Heart right ventricle (tissue), 16 donors: ENCODE measurements at regions not wholly inside any gene's neighbourhood (a gene's known extent, or its start where the extent isn't known, plus 50 kb on each side); places are given as distances from the start of the nearest gene placed in this dataset.

ENCODE experiments used
- ATAC-seq, 8 donors: fragments of 200-7000 bp; cut with Tn5 transposase; one replicate each; pipeline ENCODE4 v1.9.1; 2020; ENCODE audit warnings: mild to moderate bottlenecking in 8 of 8, moderate library complexity in 8 of 8, moderate number of reproducible peaks in 1 of 8
- DNase-seq, 2 donors: peaks; one replicate each; pipeline ENCODE4 v3.0.0-alpha.2; 2020
- H3K27ac ChIP-seq, 10 donors: fragments of 200-600 bp; sonication (generic) in 2 of 10; one replicate each; pipeline versions ENCODE4 v1.5.0 to v1.8.0; 2020 to 2022; ENCODE audit warnings: mild to moderate bottlenecking in 3 of 10
- H3K27me3 ChIP-seq, 7 donors: fragments of 200-600 bp; one replicate each; pipeline ENCODE4 v1.8.0; 2021 to 2022; ENCODE audit warnings: mild to moderate bottlenecking in 2 of 7
- H3K36me3 ChIP-seq, 9 donors: fragments of 200-600 bp; sonication (generic) in 1 of 9; one replicate each; pipeline versions ENCODE4 v1.5.0 to v1.8.0; 2020 to 2022; ENCODE audit warnings: mild to moderate bottlenecking in 2 of 9
- H3K4me1 ChIP-seq, 9 donors: fragments of 200-600 bp; sonication (generic) in 1 of 9; one replicate each; pipeline versions ENCODE4 v1.5.0 to v1.8.0; 2020 to 2022; ENCODE audit warnings: mild to moderate bottlenecking in 4 of 9
- H3K4me3 ChIP-seq, 10 donors: fragments of 200-600 bp; sonication (generic) in 2 of 10; one replicate each; pipeline versions ENCODE4 v1.5.0 to v1.8.0; 2020 to 2022; ENCODE audit warnings: mild to moderate bottlenecking in 7 of 10, moderate library complexity in 2 of 10
- H3K9me3 ChIP-seq, 11 donors: fragments of 200-600 bp in 10 of 11; sonication (generic) in 2 of 11; one replicate each; pipeline versions ENCODE4 v1.5.0 to v1.8.0; 2013 to 2022; ENCODE audit warnings: mild to moderate bottlenecking in 2 of 11, control low read depth in 1 of 11, moderate library complexity in 1 of 11
- CTCF ChIP-seq, 9 donors: fragments of 200-600 bp; sonication (generic) in 2 of 9; IDR thresholded peaks; one replicate each; pipeline versions ENCODE4 v1.5.0 to v1.8.0; 2021 to 2022; ENCODE audit warnings: antibody characterized with exemption in 9 of 9, mild to moderate bottlenecking in 5 of 9, moderate library complexity in 1 of 9
- WGBS, 2 donors: extraction: QIAGEN DNeasy Blood & Tissue Kit; methylation state at CpG; one replicate each; pipeline ENCODE4 v1.1.7; 2013; ENCODE audit warnings: inconsistent platforms in 1 of 2; 5-methylcytosine and 5-hydroxymethylcytosine counted together
- intact Hi-C, 10 donors: fragments of 100-400 bp; cut with DNase I; formaldehyde crosslinking; loops; one replicate each; pipeline versions ENCODE4 v1.11.1 to v1.14.2; 2022
- donor health status: Arrhythmogenic right ventricular cardiomyopathy.
- donor health status: ischemic (EF 13 %, LVEDD 7.1; RV severe dilation, severe dysfunction).
- donor health status: healthy with polysubstance abuse.
- donor health status: DM: no; HTN: yes; CAD: no.
- donor health status: DM: no; HTN: no; CAD: no.
- donor health status: ischemic (EF 25% LVEDD 6.9; RV normal size, moderate dysfunction).
- donor health status: ischemic (EF 25% LVEDD 5.7; RV mildly dilated, moderate dysfunction).
- donor health status: healthy.
- donor health status: DM: yes; HTN: yes; CAD: no.
- donor health status: Ischemic cardiomyopathy.
- donor health status: ischemic (EF 35%, LVEDD 5.7; RV mildly dilated, moderate dysfunction).
- donor health status: nonischemic (EF 11% LVEDD 7.7; RV severe dilation, severe dysfunction).
- donor health status: DM: yes; HTN: yes; CAD: no.
- donor health status: PGD.
- donor health status: ischemic (EF 29% LVEDD 5.4; RV normal size, mild dysfunction).
- donor health status: nonischemic (EF 23%, LVEDD 6.1; RV moderate dilation, normal function).

DNA sequence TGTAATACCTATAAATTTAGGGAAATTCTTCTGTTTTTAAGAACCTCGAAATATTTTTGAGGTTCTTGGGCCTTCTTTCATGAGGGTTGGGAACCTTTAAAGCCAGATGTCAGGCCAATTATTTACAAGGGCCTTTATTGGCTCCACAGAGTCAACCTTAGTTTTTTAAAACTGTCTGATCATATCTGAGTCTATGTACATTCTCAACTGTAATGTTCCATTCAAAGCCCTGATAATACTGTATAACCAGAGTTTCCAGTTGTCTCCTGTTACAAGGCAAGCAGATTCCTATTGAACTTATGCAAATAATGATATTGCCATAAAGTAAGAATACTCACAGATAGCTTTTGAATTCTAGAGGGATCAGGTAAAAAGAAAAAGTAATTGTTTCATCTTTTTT lies 545.5 kb downstream of the EPM2A start:
- Histone ChIP-seq H3K27ac (no peak overlapping the region), H3K4me3 (no peak overlapping the region), H3K36me3 (no peaks in the 10 kb centered on the region), H3K27me3 (no peaks in the 10 kb centered on the region), H3K9me3 (peaks cover 0 to 7% (median 0%) of the 10 kb centered on the region in 11 donors), H3K4me1 (no peaks in the 10 kb centered on the region)
- no peak for ATAC-seq
- DNase-seq, result no peak
- WGBS, 2 donors, result 86 to 97% methylated on average over 1 of the region's 1 CpG
- no peak for TF ChIP-seq CTCF (IDR thresholded peaks at IDR 0.05)
- intact Hi-C loops, result no loop called here

DNA sequence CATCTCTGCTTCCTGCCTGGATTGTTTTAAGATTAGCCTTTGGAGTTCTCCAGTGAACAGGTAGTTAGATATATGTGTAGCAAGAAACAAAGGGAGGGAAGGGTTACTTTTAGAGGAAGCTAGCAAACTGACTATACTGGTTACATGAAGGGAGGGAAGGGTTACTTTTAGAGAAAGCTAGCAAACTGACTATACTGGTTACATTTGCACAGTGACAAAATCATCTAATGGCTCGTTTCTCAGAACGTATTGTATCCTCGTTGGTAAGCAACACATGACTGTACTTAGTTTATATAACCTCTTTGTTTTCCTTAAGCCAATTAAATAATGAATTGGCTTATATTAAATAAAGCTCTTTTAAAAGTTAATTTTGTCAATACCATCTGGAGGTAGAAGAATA lies 540.9 kb downstream of the EPM2A start:
- Histone ChIP-seq H3K4me1 (no peaks in the 10 kb centered on the region), H3K27ac (no peak overlapping the region), H3K9me3 (no peaks in the 10 kb centered on the region), H3K27me3 (no peaks in the 10 kb centered on the region), H3K4me3 (no peak overlapping the region), H3K36me3 (no peaks in the 10 kb centered on the region)
- WGBS, 2 donors, result 88 to 96% methylated on average over 3 of the region's 3 CpGs
- intact Hi-C loops, result no loop called here
- DNase-seq (no peak), ATAC-seq (no peak)
- TF ChIP-seq CTCF (IDR thresholded peaks at IDR 0.05), result no peak

DNA sequence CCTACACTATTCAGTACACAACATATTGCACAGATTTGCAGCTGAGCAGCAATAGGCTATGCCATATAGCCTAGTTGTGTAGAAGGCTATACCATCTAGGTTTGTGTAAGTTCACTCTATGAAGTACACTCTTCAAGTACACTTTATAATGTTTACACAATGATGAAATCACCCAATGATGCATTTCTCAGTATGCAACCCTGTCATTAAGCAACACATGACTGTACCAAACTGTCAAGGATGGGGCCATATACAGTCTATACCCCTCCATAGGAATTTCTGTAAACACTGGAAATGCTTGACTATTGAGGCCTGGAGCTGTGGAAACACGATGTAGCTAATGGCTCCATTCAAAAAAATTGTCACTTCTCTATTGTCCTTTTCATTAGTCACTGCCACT lies 535.4 kb downstream of the EPM2A start:
- DNase-seq (no peak), ATAC-seq (no peak)
- no peak overlapping the region for H3K4me3 ChIP-seq
- no peak for TF ChIP-seq CTCF (IDR thresholded peaks at IDR 0.05)
- no peaks in the 10 kb centered on the region for H3K36me3 ChIP-seq
- no peaks in the 10 kb centered on the region for H3K4me1 ChIP-seq
- H3K27ac ChIP-seq, result no peak overlapping the region
- intact Hi-C loops, result loop anchor here in 1 of 10 donors (10.0 kb wide), 1 partner anchor 265 kb away; no protein-coding TSS in a partner anchor
- WGBS, 2 donors, result 44 to 53% methylated on average over 1 of the region's 1 CpG
- H3K27me3 ChIP-seq, result no peaks in the 10 kb centered on the region
- no peaks in the 10 kb centered on the region for H3K9me3 ChIP-seq

DNA sequence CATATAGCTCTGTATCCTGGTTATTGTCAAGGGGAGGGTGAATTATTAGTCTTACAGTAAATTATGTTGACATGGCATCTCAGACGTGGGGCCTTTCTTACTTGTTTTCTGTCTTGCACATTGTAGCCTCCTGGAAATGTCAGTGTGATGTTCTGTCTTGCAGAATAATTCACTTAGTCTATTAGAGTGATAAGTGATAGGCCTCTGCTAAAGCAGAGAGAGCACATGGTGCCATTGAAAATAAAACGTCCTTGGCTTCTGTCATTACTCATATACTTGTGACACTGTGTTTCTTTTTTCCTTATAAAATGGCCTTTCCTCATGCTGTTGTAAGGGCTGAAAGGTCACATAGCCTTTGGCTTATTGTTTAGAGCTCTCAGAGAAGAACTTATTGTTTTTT lies 531.0 kb downstream of the EPM2A start:
- no peak for ATAC-seq
- 45 to 52% methylated on average over 2 of the region's 2 CpGs for WGBS, 2 donors

More for the DNA sequence above, 531.0 kb downstream of the EPM2A start:
- Histone ChIP-seq H3K9me3 (no peaks in the 10 kb centered on the region), H3K4me3 (no peak overlapping the region), H3K4me1 (peaks cover 0 to 17% (median 0%) of the 10 kb centered on the region in 9 donors), H3K27me3 (no peaks in the 10 kb centered on the region), H3K27ac (no peak overlapping the region), H3K36me3 (no peaks in the 10 kb centered on the region)
- TF ChIP-seq CTCF (IDR thresholded peaks at IDR 0.05), result no peak
- intact Hi-C loops, result loop anchor here in 1 of 10 donors (10.0 kb wide), 1 partner anchor 270 kb away; no protein-coding TSS in a partner anchor
- DNase-seq, result no peak
